Stimulated activated CD8-positive, alpha-beta memory T cell treated with anti-CD3 and anti-CD28 coated beads, Interleukin-15, amount 100 ng/mL, for 4 hours (primary cell): ENCODE measurements at regions not wholly inside any gene's neighbourhood (a gene's known extent, or its start where the extent isn't known, plus 50 kb on each side); places are given as distances from the start of the nearest gene placed in this dataset.

ENCODE experiments used
- DNase-seq, 2 donors: peaks; one replicate each; pipeline ENCODE4 v3.0.0-alpha.2; 2020; ENCODE audit warnings: low read depth in 2 of 2

- no peak for DNase-seq
Measured at GRCh38 chr7:36802459-36803135, 78.3 kb upstream of the AOAH start.

DNA sequence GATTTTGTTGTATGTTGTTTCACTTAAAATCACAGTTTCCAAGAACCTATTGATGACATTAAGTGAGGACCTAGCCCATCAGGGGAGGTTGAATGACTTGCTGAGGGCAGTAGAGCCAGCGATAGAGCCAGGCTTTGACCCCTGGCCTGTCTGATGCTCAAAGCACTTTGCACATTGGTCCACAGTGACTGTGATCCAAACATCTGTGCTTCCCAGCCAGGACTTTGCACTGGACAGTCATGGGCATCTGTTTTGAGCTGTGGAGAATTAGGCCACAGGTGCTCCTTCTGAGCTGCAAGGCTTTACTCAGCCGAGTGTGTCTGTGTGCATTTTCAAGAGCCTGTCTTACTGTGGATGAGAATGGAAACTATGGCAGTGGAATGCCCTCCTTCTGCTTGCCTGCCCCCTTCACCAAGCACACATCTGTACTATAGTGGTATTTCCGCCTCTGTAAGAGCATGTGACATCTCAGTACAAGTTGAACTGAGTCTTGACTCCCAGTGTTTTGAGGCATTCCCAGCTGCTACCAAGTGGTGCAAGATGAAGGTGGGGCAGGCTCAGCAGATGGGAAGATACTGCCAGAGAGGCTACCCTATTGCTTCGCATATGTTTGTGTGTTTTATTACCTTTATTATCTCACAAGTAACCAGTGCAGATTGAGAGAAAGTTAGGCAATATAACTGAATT lies 72.7 kb upstream of the AOAH start:
- no peak for DNase-seq

DNA sequence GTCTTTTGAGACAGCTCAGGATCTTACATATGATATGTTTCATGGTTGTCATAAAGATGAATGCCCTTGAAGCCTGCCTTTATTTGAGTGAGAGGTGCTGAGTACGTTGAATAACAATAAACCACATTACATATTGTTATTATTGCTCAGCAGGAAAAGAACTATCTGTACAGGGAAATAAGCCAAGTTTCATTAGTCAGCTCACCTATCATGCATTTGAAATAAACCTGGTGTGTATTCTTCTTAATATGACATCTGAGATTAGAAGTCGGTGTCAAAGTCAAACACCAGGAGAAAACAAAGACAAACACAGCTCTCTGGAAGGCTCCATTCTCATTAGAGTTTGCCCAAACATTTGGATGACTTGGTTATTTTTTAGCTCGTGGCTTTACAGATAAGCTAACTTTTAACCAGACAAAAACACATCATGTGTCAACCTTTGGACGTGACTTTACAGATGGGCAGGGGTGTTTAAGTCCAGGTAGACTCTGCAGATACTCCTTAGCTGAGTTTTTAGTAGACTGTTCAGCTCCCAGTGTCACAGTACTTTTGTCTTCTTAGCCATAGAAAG lies 71.2 kb upstream of the AOAH start:
- no peak for DNase-seq

GRCh38 chr7:36794689-36795088 lies 70.4 kb upstream of the AOAH start:
- no peak for DNase-seq

DNA sequence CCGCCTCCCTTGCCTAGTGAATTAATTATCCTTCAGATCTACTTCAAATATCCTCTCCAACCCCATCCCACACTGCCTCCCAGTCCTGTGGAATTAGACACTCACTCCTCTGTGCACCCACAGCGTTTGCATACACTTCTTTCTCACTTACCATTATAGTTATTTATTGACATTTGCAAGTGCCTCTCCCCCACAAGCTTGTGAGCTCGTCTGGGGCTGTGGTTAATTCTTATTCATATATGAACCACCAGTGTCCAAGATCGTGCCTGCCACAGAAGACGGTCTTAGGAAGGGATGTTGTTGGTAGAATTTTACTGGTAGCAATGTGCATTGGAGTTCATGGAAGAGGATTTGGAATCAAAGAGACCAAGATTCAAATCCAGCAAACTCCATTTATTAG lies 68.1 kb upstream of the AOAH start:
- no peak for DNase-seq

DNA sequence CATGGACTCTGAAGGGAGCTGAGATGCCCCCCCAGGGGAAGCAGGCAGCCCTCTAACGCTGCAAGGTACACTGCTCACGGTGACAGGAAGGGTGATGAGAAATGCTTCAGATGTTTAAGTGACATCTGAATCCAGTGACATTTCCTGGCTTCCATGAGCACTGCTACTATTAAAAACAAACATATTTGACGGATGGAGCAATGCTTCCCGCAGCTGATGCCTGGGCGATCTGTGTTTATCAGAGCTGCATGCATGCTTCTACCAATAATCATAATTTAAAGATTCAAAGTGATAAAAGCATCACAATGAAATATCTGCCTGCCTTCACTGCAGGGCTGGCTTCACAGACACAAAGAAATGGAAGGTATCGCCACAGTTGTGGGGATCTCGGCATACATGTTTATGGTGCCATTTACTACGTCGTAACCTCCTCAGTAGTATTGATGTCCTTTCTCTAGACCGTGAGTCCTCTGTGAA lies 66.1 kb upstream of the AOAH start:
- no peak for DNase-seq

GRCh38 chr7:36788825-36789470 lies 64.7 kb upstream of the AOAH start:
- no peak for DNase-seq

DNA sequence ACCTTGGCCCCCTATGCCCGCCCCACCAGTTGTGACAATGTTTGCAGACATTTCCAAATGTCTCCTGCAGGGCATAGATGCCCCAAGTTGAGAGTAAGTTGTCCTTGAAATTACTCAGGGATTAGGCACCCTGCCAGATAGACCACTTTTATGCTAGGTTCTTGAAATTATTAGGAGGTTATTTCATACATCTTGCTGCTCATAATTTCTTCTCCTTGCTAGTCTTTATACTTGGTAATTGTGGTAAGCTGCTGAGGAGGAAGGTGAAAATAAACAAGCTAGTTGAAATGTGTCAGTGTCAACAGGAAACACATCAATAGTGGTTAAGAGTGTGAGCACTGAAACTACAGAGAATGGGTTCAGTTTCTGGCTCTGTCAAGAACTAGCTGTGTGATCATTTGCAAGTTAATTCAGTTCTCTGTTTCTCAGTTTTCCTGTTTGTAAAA lies 63.7 kb upstream of the AOAH start:
- DNase-seq: no peak

DNA sequence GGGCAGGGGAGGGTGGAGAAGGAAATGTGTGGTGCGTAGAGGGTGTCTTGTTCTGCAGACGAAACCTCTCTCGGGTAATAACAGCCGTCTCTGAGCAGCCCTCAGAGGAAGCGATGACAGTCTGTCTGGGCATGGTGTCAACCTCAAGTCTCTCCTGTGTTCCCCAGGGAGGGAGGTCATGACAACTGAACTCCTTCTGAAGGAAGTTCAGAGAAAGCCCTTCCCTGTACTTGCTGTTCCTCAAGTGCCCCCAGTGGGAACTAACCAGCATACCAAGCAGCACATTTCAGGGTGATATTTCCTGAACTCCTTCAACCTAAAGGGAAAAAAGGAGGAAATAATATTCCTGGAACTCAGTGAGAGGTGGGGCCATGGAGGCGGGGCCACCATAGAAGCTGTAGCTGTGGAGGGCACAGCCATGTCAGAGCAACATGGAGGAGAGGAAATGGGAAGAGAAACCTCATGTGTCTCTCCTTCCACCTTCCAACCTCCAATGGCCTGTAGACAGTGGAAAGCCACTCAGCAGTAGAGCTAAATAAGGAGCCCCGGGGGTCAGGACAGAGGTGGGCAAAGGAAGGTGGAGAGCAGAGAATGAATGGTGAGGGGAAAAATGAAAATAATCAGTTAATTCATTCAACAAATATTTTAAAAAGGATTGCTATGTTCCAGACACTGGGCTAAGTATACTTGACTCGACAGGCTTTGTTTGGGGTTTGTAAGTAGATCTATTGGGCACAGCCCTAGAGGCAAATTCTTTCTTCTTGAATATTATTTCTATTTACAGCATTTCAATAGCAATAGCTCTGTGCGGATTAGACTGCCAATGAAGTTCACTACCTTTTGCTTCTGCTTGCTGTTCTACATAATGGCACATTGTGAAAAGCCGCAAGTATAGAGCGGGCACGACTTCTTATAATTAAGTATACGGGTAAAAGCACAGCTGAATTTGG lies 61.0 kb upstream of the AOAH start:
- DNase-seq: peak; percentile 36 to 49

- no peak for DNase-seq
Measured at GRCh38 chr7:36781011-36781738, 56.9 kb upstream of the AOAH start.

DNA sequence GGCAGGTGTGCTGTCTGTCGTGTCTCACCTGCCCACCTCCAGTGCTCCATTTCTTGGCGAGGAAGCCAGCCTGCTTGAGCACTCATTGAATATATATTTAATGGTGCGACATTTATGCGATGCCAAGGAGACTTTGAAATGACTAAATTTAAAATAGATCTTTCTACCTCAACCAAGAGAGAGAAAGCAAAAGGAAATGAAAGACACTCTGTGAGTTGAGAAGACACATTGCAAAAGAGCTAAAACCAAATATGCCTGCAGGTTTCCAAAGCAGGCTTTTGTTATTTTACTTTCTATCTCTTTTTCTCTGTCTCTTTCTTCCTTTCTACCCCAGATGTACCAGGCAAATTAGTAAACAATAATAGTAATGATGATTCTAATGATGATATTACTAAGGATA lies 53.6 kb upstream of the AOAH start:
- no peak for DNase-seq

DNA sequence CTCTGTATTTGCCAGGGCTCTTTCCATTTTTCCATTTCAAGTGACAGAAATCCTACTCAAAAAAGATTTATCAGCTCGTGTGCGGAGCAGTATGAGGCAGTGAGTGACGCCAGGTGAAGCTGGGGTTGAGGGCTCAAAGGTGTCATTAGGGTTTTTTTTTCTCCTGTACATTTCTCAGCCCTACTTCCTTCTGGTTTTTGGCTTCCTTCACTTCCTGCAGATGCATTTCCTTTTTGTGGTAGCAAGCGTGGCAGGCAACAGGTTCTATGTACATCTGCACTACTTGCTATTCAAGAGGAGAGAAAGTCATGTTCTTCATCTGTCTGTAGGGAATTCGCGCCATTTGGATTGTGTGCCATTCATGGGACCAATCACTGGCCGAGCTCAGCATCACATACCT lies 52.8 kb upstream of the AOAH start:
- no peak for DNase-seq

- DNase-seq: no peak
Measured at GRCh38 chr7:36775676-36776075, 51.4 kb upstream of the AOAH start.

- DNase-seq: no peak
Measured at GRCh38 chr7:36775061-36775620, 50.8 kb upstream of the AOAH start.
